B cell (primary cell): ENCODE measurements at regions not wholly inside any gene's neighbourhood (a gene's known extent, or its start where the extent isn't known, plus 50 kb on each side); places are given as distances from the start of the nearest gene placed in this dataset.

ENCODE experiments used
- CTCF ChIP-seq: fragments of 200-600 bp; IDR thresholded peaks from one replicate; pipeline ENCODE4 v1.8.0; 2022; ENCODE audit warnings: antibody characterized with exemption, mild to moderate bottlenecking
- EZH2 ChIP-seq: IDR thresholded peaks from 2 replicates; pipeline ENCODE4 v1.6.1; 2012; ENCODE audit warnings: borderline replicate concordance, low read depth, mild to moderate bottlenecking, moderate library complexity, low read length; ENCODE audit not compliant: insufficient read depth, poor library complexity, severe bottlenecking

- TF ChIP-seq CTCF (no peak), EZH2 (no peak)
These were observed 155.2 kb downstream of the ABCC12 start for GRCh38 chr16:48000622-48001021.
